ENCODE measurements at regions not wholly inside any gene's neighbourhood (a gene's known extent, or its start where the extent isn't known, plus 50 kb on each side); places are given as distances from the start of the nearest gene placed in this dataset.
"Not testable (repeated sequence)": the region's sequence is repeated elsewhere in the genome, so short reads cannot be mapped to it uniquely, and the experiment has no call there.

DNA sequence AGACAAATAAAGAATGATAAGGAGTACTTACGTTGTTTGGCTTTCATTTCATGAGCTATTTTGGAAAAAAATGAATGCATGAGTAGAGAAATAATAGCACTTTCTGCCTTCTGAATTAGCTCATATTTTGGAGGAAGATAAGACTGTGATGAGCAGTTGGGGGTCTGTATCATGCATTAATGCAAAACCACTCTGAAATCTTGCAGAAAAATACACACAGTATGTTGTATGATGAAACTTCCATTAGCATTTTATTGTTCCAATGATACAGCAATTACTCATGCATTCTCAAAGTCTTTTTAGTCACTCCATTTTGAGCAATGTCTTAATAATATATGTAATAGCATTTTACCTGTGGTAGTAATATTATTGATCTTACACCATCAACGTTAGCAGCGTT is 571.0 kb downstream of the CDH8 start:
- no peak for TF ChIP-seq CTCF (IDR thresholded peaks at IDR 0.05; ENCODE audit: low read depth, low read length)
- no peak for DNase-seq (ENCODE audit: extremely low read depth, low read depth)

GRCh38 chr16:61460020-61460419 is 576.2 kb downstream of the CDH8 start:
- no peak for TF ChIP-seq CTCF (IDR thresholded peaks at IDR 0.05; ENCODE audit: low read depth, low read length)
- DNase-seq (ENCODE audit: extremely low read depth, low read depth) = no peak

- TF ChIP-seq CTCF (IDR thresholded peaks at IDR 0.05; ENCODE audit: low read depth, low read length) = no peak
- DNase-seq (ENCODE audit: extremely low read depth, low read depth) = no peak
These were observed 600.9 kb downstream of the CDH8 start for GRCh38 chr16:61435346-61435745.

GRCh38 chr16:61432421-61432820 is 603.8 kb downstream of the CDH8 start:
- no peak for DNase-seq (ENCODE audit: extremely low read depth, low read depth)

DNA sequence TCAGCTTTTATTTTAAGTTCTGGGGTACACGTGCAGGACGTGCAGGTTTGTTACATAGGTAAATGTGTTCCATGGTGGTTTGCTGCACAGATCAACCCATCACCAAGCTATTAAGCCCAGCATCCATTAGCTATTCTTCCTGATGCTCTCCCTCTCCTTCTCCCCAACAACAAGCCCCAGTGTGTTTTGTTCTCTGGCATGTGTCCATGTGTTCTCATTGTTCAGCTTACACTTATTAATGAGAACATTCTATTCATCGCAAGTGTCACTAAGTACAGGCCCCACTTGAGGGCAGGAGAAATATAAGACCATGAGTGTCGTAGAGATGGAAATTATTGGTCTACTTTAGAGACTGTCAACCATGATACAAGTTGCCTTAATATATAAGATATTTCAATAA is 615.1 kb downstream of the CDH8 start:
- no peak for DNase-seq (ENCODE audit: extremely low read depth, low read depth)
- TF ChIP-seq CTCF (IDR thresholded peaks at IDR 0.05; ENCODE audit: low read depth, low read length) = no peak

More at GRCh38 chr16:61432421-61432820, 603.8 kb downstream of the CDH8 start:
- no peak for TF ChIP-seq CTCF (IDR thresholded peaks at IDR 0.05; ENCODE audit: low read depth, low read length)

DNA sequence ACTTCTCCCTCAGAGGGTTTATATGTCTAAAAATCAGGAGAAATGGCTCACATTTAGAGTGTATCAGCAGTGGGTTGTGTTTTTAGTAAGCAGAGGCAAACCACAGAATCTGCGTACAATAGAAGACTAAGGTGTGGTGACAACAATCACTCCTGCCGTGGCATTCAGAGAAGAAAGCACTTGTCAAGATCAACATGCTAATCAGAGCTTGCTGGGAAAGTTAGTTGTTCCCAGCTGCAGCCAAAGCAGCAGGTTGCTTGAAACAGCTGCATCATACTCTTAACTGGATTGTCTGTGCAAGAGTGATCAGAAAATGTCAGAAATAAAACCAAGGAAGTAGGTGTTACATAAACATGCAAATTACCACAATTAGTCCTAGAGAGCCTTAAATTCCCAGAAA is 616.4 kb downstream of the CDH8 start:
- no peak for DNase-seq (ENCODE audit: extremely low read depth, low read depth)
- TF ChIP-seq CTCF (IDR thresholded peaks at IDR 0.05; ENCODE audit: low read depth, low read length) = no peak

GRCh38 chr16:61418802-61419201 is 617.4 kb downstream of the CDH8 start:
- DNase-seq (ENCODE audit: extremely low read depth, low read depth) = not testable (repeated sequence)

GRCh38 chr16:61415126-61415525 is 621.1 kb downstream of the CDH8 start:
- DNase-seq (ENCODE audit: extremely low read depth, low read depth) = no peak
- no peak for TF ChIP-seq CTCF (IDR thresholded peaks at IDR 0.05; ENCODE audit: low read depth, low read length)
